H9 (cell line): ENCODE measurements at regions not wholly inside any gene's neighbourhood (a gene's known extent, or its start where the extent isn't known, plus 50 kb on each side); places are given as distances from the start of the nearest gene placed in this dataset.

Source experiments
- DNase-seq: peaks from one replicate; pipeline ENCODE4 v3.0.0-alpha.2; 2017
- H2AFZ ChIP-seq: one replicate; pipeline ENCODE4 v1.6.1; 2013; ENCODE audit warnings: mild to moderate bottlenecking, low read length, control low read depth, moderate library complexity
- H2AK5ac ChIP-seq: 2 replicates; pipeline ENCODE4 v1.6.1; 2013; ENCODE audit warnings: low read length, control low read depth, mixed read lengths; ENCODE audit not compliant: insufficient read length
- H2BK120ac ChIP-seq: one replicate; pipeline ENCODE4 v1.6.1; 2013; ENCODE audit warnings: low read depth, mild to moderate bottlenecking, low read length, control low read depth, inconsistent platforms; ENCODE audit not compliant: poor library complexity, severe bottlenecking
- H2BK12ac ChIP-seq: 2 replicates; pipeline ENCODE4 v1.6.1; 2013; ENCODE audit warnings: low read length, control low read depth, mixed read lengths, low read depth; ENCODE audit not compliant: insufficient read length
- H2BK15ac ChIP-seq: 2 replicates; pipeline ENCODE4 v1.6.1; 2013; ENCODE audit warnings: low read depth, low read length, control low read depth
- H2BK20ac ChIP-seq: one replicate; pipeline ENCODE4 v1.6.1; 2013; ENCODE audit warnings: low read depth, mild to moderate bottlenecking, low read length, control low read depth, inconsistent platforms; ENCODE audit not compliant: poor library complexity, severe bottlenecking
- H2BK5ac ChIP-seq: 2 replicates; pipeline ENCODE4 v1.6.1; 2013; ENCODE audit warnings: low read length, control low read depth, mixed read lengths; ENCODE audit not compliant: insufficient read length
- H3K14ac ChIP-seq: 2 replicates; pipeline ENCODE4 v1.6.1; 2013; ENCODE audit warnings: low read length, control low read depth; ENCODE audit not compliant: insufficient read depth
- H3K18ac ChIP-seq: 2 replicates; pipeline ENCODE4 v1.6.1; 2013; ENCODE audit warnings: low read depth, mild to moderate bottlenecking, mixed read lengths, low read length, control low read depth; ENCODE audit not compliant: insufficient read length
- H3K23ac ChIP-seq: 2 replicates; pipeline ENCODE4 v1.6.1; 2013; ENCODE audit warnings: low read length, control low read depth, mixed read lengths, low read depth; ENCODE audit not compliant: insufficient read length
- H3K23me2 ChIP-seq: 2 replicates; pipeline ENCODE4 v1.6.1; 2013; ENCODE audit warnings: low read depth, mild to moderate bottlenecking, mixed read lengths, low read length, control low read depth; ENCODE audit not compliant: insufficient read length, poor library complexity, severe bottlenecking
- H3K27ac ChIP-seq: 2 replicates; pipeline ENCODE4 v1.5.1; 2013; ENCODE audit warnings: low read length, control low read depth, mixed read lengths, low read depth; ENCODE audit not compliant: insufficient read length
- H3K27me3 ChIP-seq: 2 replicates; pipeline ENCODE4 v1.6.1; 2013; ENCODE audit warnings: low read length, control low read depth, inconsistent platforms; ENCODE audit not compliant: insufficient read depth
- H3K4ac ChIP-seq: 2 replicates; pipeline ENCODE4 v1.6.1; 2013; ENCODE audit warnings: low read depth, mild to moderate bottlenecking, control low read depth, inconsistent platforms, low read length, moderate library complexity
- H3K4me1 ChIP-seq: 2 replicates; pipeline ENCODE4 v1.6.1; 2013; ENCODE audit warnings: low read length, control low read depth, inconsistent platforms; ENCODE audit not compliant: insufficient read depth
- H3K4me2 ChIP-seq: 2 replicates; pipeline ENCODE4 v1.6.1; 2013; ENCODE audit warnings: low read length, control low read depth, mixed read lengths; ENCODE audit not compliant: insufficient read length, insufficient read depth
- H3K56ac ChIP-seq: 2 replicates; pipeline ENCODE4 v1.6.1; 2013; ENCODE audit warnings: low read depth, mild to moderate bottlenecking, mixed read lengths, low read length, control low read depth; ENCODE audit not compliant: insufficient read length
- H3K79me1 ChIP-seq: 2 replicates; pipeline ENCODE4 v1.6.1; 2013; ENCODE audit warnings: low read depth, mild to moderate bottlenecking, moderate library complexity, low read length, control low read depth, inconsistent platforms; ENCODE audit not compliant: insufficient read depth, poor library complexity, severe bottlenecking
- H3K79me2 ChIP-seq: 2 replicates; pipeline ENCODE4 v1.6.1; 2013; ENCODE audit warnings: low read length, control low read depth, inconsistent platforms; ENCODE audit not compliant: insufficient read depth
- H3K9ac ChIP-seq: 2 replicates; pipeline ENCODE4 v1.6.1; 2013; ENCODE audit warnings: low read length, control low read depth, mixed read lengths; ENCODE audit not compliant: insufficient read length; ENCODE audit errors: extremely low read depth
- H3K9me3 ChIP-seq: one replicate; pipeline ENCODE4 v1.6.1; 2013; ENCODE audit warnings: low read depth, low read length, inconsistent platforms; ENCODE audit not compliant: control insufficient read depth
- H3T11ph ChIP-seq: one replicate; pipeline ENCODE4 v1.6.1; 2013; ENCODE audit warnings: mild to moderate bottlenecking, low read length, control low read depth, inconsistent platforms
- H4K20me1 ChIP-seq: one replicate; pipeline ENCODE4 v1.6.1; 2013; ENCODE audit not compliant: control insufficient read depth, insufficient read length, insufficient read depth
- H4K5ac ChIP-seq: 2 replicates; pipeline ENCODE4 v1.6.1; 2013; ENCODE audit warnings: low read depth, mild to moderate bottlenecking, mixed read lengths, low read length, control low read depth; ENCODE audit not compliant: insufficient read length
- H4K8ac ChIP-seq: replicated peaks from 2 replicates; pipeline ENCODE4 v1.6.1; 2013; ENCODE audit warnings: low read length, control low read depth, mixed read lengths, low read depth; ENCODE audit not compliant: insufficient read length
- H4K91ac ChIP-seq: 2 replicates; pipeline ENCODE4 v1.6.1; 2013; ENCODE audit warnings: low read depth, mild to moderate bottlenecking, moderate library complexity, mixed read lengths, low read length, control low read depth; ENCODE audit not compliant: insufficient read length
- H3K27ac Mint-ChIP-seq, 3 experiments: 2 replicates in 2 of 3; 3 replicates in 1 of 3; pipeline ENCODE4 v1.8.0; 2020 to 2021; ENCODE audit warnings: mixed read lengths in 3 of 3, mild to moderate bottlenecking in 1 of 3, moderate library complexity in 1 of 3
- H3K27me3 Mint-ChIP-seq: 2 replicates; pipeline ENCODE4 v1.8.0; 2021; ENCODE audit warnings: low read depth, mild to moderate bottlenecking, moderate library complexity, mixed read lengths
- H3K36me3 Mint-ChIP-seq, 3 experiments: 2 replicates in 2 of 3; 3 replicates in 1 of 3; pipeline ENCODE4 v1.8.0; 2020 to 2021; ENCODE audit warnings: low read depth in 3 of 3, mixed read lengths in 3 of 3; ENCODE audit not compliant: insufficient read depth in 1 of 3
- H3K4me1 Mint-ChIP-seq, 2 experiments: 2 replicates each; pipeline ENCODE4 v1.8.0; 2020; ENCODE audit warnings: mixed read lengths in 2 of 2
- H3K4me3 Mint-ChIP-seq, 2 experiments: 2 replicates in 1 of 2; 3 replicates in 1 of 2; pipeline ENCODE4 v1.8.0; 2020 to 2021; ENCODE audit warnings: mild to moderate bottlenecking in 2 of 2, mixed read lengths in 2 of 2, moderate library complexity in 1 of 2
- H3K9me3 Mint-ChIP-seq, 2 experiments: 2 replicates in 1 of 2; 3 replicates in 1 of 2; pipeline ENCODE4 v1.8.0; 2020; ENCODE audit warnings: mild to moderate bottlenecking in 2 of 2, mixed read lengths in 2 of 2, moderate library complexity in 1 of 2
- CTCF ChIP-seq: fragments of 200-600 bp; sonication (generic); conservative IDR thresholded peaks from 3 replicates; pipeline ENCODE4 v1.8.0; 2021; ENCODE audit warnings: antibody characterized with exemption, mild to moderate bottlenecking
- WGBS: extraction: QIAGEN DNeasy Blood & Tissue Kit; methylation state at CpG from one replicate; pipeline ENCODE4 v1.1.7; 2013; ENCODE audit warnings: missing lambda C conversion rate, low lambda C conversion rate, mixed read lengths; ENCODE audit not compliant: insufficient read length; ENCODE audit errors: extremely low coverage; 5-methylcytosine and 5-hydroxymethylcytosine counted together

DNA sequence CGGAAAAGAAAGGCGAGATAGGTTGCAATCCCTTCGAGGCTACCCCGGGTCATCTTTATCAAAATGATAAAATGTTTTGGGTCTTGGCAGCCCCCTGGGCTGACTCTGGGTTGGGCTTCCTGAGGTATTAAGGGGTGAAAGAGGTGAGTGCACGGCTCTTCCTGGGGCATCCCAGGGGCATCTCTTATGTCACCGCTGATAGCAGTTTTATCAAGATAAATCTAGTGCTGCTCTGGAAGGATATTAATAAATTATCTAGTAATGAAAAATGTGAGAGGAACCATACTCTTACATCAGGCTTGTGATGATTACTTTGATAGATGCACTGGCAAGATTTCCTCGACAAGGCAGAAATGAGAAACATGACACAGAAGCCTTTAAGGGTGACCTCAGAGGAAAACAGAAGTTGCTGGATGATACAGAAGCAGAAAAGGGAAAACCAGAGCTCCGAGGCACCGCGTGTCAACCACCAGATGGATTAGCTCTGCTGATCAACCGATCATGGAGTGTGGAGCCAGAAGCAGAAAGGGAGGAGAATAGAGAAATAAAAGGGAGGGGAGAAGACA is 491.3 kb downstream of the TMEM114 start:
- TF ChIP-seq CTCF: no peak
- no peak overlapping the region for H3K18ac ChIP-seq
- no peak overlapping the region for H4K91ac ChIP-seq
- no peak overlapping the region for H3K14ac ChIP-seq
- no CpG with 5 or more reads among the region's 11 CpGs for WGBS
- H3K27me3 ChIP-seq: no peaks in the 10 kb centered on the region
- no peaks in the 10 kb centered on the region for H3K79me2 ChIP-seq
- H4K20me1 ChIP-seq: no peaks in the 10 kb centered on the region
- DNase-seq: no peak
- H3K4me1 Mint-ChIP-seq: peaks cover 3 to 5% of the 10 kb centered on the region in 2 experiments; a peak in 2 of 4 replicates
- H2BK120ac ChIP-seq: no peak overlapping the region
- no peak overlapping the region for H4K8ac ChIP-seq
- H2BK20ac ChIP-seq: no peak overlapping the region
- H3K56ac ChIP-seq: no peak overlapping the region
- H3K36me3 Mint-ChIP-seq: no peaks in the 10 kb centered on the region
- H2AFZ ChIP-seq: no peak overlapping the region
- no peak overlapping the region for H3T11ph ChIP-seq
- no peak overlapping the region for H3K27ac ChIP-seq
- H3K27ac Mint-ChIP-seq: no peak overlapping the region
- no peaks in the 10 kb centered on the region for H3K4me1 ChIP-seq
- no peak overlapping the region for H2BK12ac ChIP-seq
- no peak overlapping the region for H2BK15ac ChIP-seq
- no peak overlapping the region for H2BK5ac ChIP-seq
- no peak overlapping the region for H3K4ac ChIP-seq
- H3K23ac ChIP-seq: no peak overlapping the region
- H2AK5ac ChIP-seq: no peak overlapping the region
- no peak overlapping the region for H3K9ac ChIP-seq
- H3K79me1 ChIP-seq: no peaks in the 10 kb centered on the region
- peaks cover 4% of the 10 kb centered on the region for H3K27me3 Mint-ChIP-seq
- H3K9me3 Mint-ChIP-seq: no peaks in the 10 kb centered on the region
- no peak overlapping the region for H4K5ac ChIP-seq
- H3K9me3 ChIP-seq: no peaks in the 10 kb centered on the region
- no peak overlapping the region for H3K4me2 ChIP-seq
- no peaks in the 10 kb centered on the region for H3K23me2 ChIP-seq
- no peak overlapping the region for H3K4me3 Mint-ChIP-seq
